Middle frontal gyrus (tissue), 1 donor: ENCODE measurements at regions not wholly inside any gene's neighbourhood (a gene's known extent, or its start where the extent isn't known, plus 50 kb on each side); places are given as distances from the start of the nearest gene placed in this dataset.
"Not testable (repeated sequence)": the region's sequence is repeated elsewhere in the genome, so short reads cannot be mapped to it uniquely, and the experiment has no call there.

ENCODE experiments used
- DNase-seq: peaks from one replicate; pipeline ENCODE4 v3.0.0-alpha.2; 2015; ENCODE audit warnings: low spot score; ENCODE audit errors: extremely low spot score

DNA sequence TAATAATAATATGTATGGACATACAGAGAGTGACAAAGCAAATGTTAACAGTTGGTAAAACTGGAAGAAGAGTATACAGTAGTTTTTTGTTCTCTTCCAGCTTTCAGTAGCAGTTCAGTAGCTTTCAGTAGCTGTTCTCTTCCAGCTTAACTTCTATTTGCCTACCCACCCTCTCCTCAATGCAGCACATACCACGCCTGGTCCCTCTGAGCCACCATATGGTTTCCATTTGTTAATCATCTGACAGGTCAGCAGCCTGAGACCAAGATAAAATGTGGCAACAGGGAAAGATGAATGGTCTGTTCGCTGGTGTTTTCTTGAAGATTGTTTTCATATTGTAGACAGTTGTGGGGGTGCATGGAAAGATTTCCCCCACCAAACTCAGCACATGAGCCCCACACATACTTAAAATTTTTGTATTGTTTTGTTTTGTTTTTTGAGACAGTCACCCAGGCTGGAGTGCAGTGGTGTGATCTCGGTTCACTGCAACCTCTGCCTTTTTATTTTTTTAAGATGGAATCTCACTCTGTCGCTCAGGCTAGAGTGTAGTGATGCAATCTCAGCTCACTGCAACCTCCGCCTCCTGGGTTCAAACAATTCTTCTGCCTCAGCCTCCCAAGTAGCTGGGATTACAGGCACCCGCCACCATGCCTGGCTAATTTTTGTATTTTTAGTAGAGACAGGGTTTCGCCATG is 56.8 kb downstream of the ATP6V0E2 start:
- DNase-seq = not testable (repeated sequence)

- not testable (repeated sequence) for DNase-seq
Observed at GRCh38 chr7:149933776-149934175, 60.0 kb downstream of the ATP6V0E2 start.

DNA sequence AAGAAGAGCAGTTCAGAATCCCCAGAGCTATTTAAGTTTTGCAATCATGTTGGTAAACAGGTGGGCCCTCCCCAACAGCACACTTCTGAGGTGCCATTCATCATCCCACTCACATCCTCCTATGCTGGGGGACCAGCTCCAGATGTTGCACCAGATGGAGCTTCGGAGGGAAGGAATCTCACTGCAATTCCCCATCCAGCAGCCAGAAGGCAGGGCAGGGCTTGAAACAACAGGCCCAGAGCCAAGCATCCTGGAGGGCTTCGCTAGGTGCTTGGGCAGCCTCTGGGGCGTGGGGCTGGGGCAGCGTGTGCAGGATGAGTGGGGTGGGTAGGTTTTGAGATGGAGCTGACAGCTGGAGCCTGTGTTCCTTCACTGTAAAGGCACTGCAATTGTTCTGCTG is 73.6 kb downstream of the ATP6V0E2 start:
- not testable (repeated sequence) for DNase-seq

- not testable (repeated sequence) for DNase-seq
Observed at GRCh38 chr7:149948444-149948843, 74.7 kb downstream of the ATP6V0E2 start.

GRCh38 chr7:149949863-149950577 is 76.3 kb downstream of the ATP6V0E2 start:
- DNase-seq = not testable (repeated sequence)

DNA sequence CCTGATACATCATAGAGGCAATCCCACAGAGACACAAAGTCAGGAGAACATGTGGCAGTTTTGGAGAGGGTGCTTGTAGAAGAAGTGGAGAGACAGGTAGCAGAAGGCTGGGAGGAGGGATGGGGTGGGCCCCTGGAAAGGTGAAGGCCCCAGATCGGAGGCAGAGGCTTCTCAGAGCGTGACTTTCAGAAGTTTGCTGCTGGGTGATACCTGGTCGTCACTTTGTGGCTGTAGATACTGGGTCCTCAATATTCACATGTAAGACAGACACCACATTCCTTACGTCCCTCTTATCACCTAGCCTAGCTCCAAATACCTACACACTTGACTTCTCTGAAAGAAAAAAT is 76.8 kb downstream of the ATP6V0E2 start:
- DNase-seq = not testable (repeated sequence)

GRCh38 chr7:149951579-149951978 is 77.8 kb downstream of the ATP6V0E2 start:
- not testable (repeated sequence) for DNase-seq

DNA sequence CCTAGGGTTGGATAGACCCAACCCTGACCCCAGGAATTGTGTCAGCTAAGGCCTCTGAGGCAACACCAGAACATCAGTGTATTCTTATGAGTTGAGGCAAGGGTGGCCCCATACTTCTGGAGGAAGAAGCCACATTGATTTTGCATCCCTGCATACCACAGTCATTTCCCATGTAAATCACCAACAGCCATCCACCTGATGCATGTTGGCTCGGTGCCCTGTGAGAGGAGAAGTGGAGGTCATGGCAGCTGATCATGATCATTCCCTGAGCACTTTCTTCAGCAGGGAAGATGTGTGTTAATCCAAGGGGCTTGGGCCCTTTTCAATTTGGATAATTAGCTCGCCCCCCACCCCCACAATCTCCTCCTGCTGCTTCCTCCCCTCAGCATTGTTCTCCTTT is 85.1 kb downstream of the ATP6V0E2 start:
- not testable (repeated sequence) for DNase-seq

- not testable (repeated sequence) for DNase-seq
Observed at GRCh38 chr7:149960863-149961262, 87.1 kb downstream of the ATP6V0E2 start.

GRCh38 chr7:149961878-149962277 is 88.1 kb downstream of the ATP6V0E2 start:
- not testable (repeated sequence) for DNase-seq

GRCh38 chr7:149962685-149963319 is 89.0 kb downstream of the ATP6V0E2 start:
- DNase-seq = not testable (repeated sequence)

- DNase-seq = not testable (repeated sequence)
Observed at GRCh38 chr7:149963985-149964384, 90.2 kb downstream of the ATP6V0E2 start.

- DNase-seq = not testable (repeated sequence)
Observed at GRCh38 chr7:149966444-149966843, 92.7 kb downstream of the ATP6V0E2 start.

- not testable (repeated sequence) for DNase-seq
Observed at GRCh38 chr7:149972977-149973376, 99.2 kb downstream of the ATP6V0E2 start.

DNA sequence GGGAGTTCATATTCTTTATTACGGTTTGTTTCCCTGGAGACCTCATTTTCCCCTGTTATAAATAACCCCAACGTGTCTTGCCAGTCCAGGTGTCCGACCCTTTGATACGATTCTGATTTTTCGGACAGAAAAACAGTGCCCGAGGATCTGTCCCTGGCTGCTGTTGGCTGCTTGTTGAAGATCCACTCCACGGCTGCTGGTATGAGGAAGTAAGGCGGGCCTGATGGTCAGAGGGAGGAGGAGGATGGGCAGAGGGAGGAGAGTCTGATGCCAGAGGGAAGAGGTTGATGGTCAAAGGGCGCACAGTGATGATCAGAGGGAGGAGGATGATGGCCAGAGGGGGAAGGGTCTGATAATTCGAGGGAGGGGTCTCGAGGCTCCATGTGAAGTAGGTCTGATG is 99.9 kb downstream of the ATP6V0E2 start:
- not testable (repeated sequence) for DNase-seq

- not testable (repeated sequence) for DNase-seq
Observed at GRCh38 chr7:149975608-149976007, 101.8 kb downstream of the ATP6V0E2 start.

GRCh38 chr7:149978537-149978936 is 104.8 kb downstream of the ATP6V0E2 start:
- DNase-seq = not testable (repeated sequence)

- not testable (repeated sequence) for DNase-seq
Observed at GRCh38 chr7:149978944-149979343, 105.2 kb downstream of the ATP6V0E2 start.

DNA sequence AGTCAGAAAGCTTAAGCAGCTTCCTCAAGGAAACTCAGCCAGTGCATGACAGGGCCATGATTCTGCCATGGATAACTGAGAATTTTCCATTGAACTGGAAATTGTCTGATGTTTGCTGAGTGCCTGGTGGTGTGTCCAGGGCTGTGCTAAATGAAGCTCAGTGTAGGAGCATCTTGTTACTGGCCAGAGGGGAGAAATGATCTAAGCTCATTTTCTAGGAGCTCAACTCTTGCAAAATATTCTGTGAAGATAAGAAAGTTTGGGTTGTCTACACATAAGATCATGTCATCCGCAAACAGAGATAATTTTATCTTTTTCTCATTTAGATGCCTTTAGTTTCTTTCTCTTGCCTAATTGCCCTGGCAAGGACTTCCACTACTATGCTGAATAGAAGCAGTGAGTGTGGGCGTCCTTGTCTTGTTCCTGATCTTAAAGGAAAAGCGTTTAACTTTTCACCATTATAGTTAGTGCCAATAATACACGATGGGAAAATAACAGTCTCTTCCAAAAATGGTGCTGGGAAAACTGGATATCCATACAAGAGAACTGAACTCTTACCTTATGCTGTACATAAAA is 108.9 kb downstream of the ATP6V0E2 start:
- DNase-seq = not testable (repeated sequence)

DNA sequence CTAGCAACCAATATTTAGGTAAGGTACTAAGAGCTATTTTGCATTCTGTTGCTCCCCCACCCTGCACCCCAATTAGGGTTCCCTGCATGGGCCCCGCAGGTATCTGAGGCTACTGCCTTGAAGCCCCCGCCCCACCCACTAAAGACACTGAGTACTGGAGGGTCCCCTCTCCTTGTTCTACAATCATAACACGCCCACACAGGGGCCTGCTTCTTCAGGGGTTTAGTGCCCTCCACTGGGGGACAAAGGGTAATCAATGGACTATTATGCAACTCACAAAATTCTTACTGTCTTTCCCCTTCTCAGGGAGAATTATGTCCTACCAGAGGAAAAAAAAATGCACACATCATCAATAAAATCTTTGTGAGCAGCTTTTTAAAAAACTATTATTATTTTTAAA is 113.1 kb downstream of the ATP6V0E2 start:
- DNase-seq = not testable (repeated sequence)

DNA sequence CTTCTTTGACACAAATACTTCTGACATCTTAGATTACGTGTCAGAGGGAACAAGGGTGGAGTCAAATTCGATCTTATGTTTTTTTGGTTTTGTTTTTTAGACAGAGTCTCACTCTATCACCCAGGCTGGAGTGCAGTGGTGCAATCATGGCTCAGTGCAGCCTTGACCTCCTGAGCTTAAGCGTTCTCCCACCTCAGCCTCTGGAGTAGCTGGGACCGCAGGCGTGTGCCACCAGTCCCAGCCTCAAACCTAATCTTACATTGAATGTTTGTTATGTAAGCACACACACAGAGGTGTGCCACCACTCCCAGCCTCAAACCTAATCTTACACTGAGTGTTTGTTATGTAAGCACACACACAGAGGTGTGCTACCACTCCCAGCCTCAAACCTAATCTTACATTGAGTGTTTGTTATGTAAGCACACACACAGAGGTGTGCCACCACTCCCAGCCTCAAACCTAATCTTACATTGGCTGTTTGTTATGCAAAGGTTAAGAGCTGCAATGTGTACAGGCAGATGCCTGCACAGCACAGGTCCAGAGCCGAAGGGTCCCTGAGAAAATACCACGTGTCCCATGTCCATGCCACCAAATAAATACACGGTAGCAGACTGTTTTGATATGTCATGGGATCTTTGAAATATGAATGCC is 118.0 kb downstream of the ATP6V0E2 start:
- DNase-seq = not testable (repeated sequence)
